Spinal cord (tissue), 9 donors: ENCODE measurements at regions not wholly inside any gene's neighbourhood (a gene's known extent, or its start where the extent isn't known, plus 50 kb on each side); places are given as distances from the start of the nearest gene placed in this dataset.
"Not testable (repeated sequence)": the region's sequence is repeated elsewhere in the genome, so short reads cannot be mapped to it uniquely, and the experiment has no call there.

Experiments used
- DNase-seq, 6 donors: peaks; one replicate each; pipeline versions ENCODE4 v3.0.0 to v3.0.0-alpha.2; 2013 to 2015; ENCODE audit warnings: low spot score in 6 of 6, low read depth in 4 of 6
- H3K27ac ChIP-seq: one replicate; pipeline ENCODE4 v1.5.1; 2013; ENCODE audit warnings: low read depth, low read length, control low read depth
- H3K27me3 ChIP-seq: one replicate; pipeline ENCODE4 v1.6.1; 2013; ENCODE audit warnings: low read length; ENCODE audit not compliant: control insufficient read depth, insufficient read depth
- H3K36me3 ChIP-seq: one replicate; pipeline ENCODE4 v1.6.1; 2013; ENCODE audit warnings: low read length; ENCODE audit not compliant: control insufficient read depth, insufficient read depth
- H3K4me1 ChIP-seq: one replicate; pipeline ENCODE4 v1.6.1; 2013; ENCODE audit warnings: low read length; ENCODE audit not compliant: control insufficient read depth, insufficient read depth
- H3K4me3 ChIP-seq: one replicate; pipeline ENCODE4 v1.5.1; 2013; ENCODE audit warnings: low read depth, low read length, control low read depth
- H3K9me3 ChIP-seq: one replicate; pipeline ENCODE4 v1.6.1; 2013; ENCODE audit warnings: low read length; ENCODE audit not compliant: control insufficient read depth, insufficient read depth
- WGBS: methylation state at CpG from one replicate; pipeline ENCODE4 v1.1.5; 2013; ENCODE audit warnings: missing lambda C conversion rate; ENCODE audit not compliant: insufficient coverage; 5-methylcytosine and 5-hydroxymethylcytosine counted together
- donor health status: healthy.

DNA sequence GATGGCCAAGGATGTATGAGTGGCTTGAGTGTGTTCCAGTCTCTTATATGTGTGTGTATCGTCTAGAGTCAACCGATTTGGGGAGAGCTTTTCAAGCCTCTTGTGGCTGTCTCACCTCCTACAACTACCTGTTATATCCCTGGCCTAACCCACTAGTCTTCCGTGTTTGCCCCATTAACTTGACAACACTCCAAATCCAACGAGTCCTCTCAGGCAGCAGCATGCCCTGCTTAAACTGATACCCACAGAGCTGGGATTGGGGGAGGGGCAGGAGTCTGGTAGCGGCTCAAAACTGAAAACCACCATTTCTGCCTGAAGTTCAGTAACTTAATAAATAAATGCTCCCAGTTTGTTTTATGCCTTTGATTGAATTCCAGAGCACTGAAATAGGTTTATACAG, 91.7 kb upstream of the NUTM2F start:
- DNase-seq, H3K27ac ChIP-seq: not testable (repeated sequence)
- no CpG with 5 or more reads among the region's 5 CpGs for WGBS

DNA sequence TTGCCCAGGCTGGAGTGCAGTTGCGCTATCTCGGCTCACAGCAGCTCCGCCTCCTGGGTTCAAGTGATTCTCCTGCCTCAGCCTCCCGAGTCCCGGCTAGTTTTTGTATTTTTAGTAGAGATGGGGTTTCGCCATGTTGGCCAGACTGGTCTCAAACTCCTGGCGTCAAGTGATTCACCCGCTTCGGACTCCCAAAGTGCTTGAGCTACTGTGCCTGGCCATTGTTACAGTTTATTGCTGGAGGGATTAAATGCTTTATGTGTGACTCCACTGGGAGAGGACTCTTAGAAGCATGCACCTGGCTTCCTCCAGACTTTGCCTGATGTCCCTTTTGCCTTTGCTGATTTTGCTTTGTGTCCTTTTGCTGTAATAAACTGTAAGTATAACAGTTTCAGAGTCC, 93.5 kb upstream of the NUTM2F start:
- WGBS = no CpG with 5 or more reads among the region's 9 CpGs
- H3K9me3 ChIP-seq, DNase-seq, H3K27ac ChIP-seq, H3K4me1 ChIP-seq, H3K4me3 ChIP-seq, H3K27me3 ChIP-seq, H3K36me3 ChIP-seq: not testable (repeated sequence)

More for the DNA sequence above, 91.7 kb upstream of the NUTM2F start:
- not testable (repeated sequence) for H3K27me3 ChIP-seq, H3K36me3 ChIP-seq, H3K9me3 ChIP-seq, H3K4me1 ChIP-seq, H3K4me3 ChIP-seq

DNA sequence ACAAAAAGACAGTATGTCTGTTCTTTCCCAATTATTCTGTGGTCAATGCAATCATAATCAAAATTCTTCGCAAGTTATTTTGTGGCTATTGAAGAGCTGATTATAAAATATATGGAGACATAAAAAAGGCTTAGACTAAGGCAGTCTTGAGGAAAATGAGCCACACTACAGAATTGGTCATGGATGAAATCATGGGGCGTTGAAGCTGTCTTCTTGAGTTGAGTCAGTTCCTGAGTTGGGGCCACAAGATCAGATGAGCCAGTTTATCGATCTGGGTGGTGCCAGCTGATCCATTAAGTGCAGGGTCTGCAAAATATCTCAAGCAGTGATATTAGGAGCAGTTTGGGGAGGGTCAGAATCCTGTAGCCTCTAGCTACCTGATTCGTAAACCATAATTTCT, 96.9 kb upstream of the NUTM2F start:
- H3K4me3 ChIP-seq, H3K4me1 ChIP-seq, DNase-seq, H3K36me3 ChIP-seq, H3K27ac ChIP-seq, H3K9me3 ChIP-seq, H3K27me3 ChIP-seq: not testable (repeated sequence)
- WGBS = no CpG with 5 or more reads among the region's 4 CpGs

DNA sequence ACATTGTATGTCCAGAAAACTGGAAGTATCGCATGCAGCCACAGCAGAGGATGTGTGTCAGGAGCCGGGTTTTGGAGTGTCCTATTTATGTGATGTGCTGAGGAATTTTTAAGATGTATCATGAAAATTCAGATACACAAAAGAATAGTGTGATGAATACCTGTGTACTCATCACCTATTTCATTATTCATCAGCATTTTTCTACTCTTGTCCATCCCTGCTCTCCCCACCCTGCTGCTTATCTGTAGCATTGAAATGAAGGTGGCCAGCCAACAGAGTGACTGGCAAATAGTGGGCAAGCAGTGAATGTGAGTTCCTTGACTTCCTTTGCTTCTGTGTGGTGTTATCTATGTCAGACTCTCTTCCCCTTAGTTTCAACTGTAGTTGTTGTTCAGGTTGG, 108.7 kb upstream of the NUTM2F start:
- not testable (repeated sequence) for H3K9me3 ChIP-seq, H3K4me3 ChIP-seq, H3K27me3 ChIP-seq, H3K27ac ChIP-seq, DNase-seq, H3K36me3 ChIP-seq, H3K4me1 ChIP-seq
- WGBS = no CpG with 5 or more reads among the region's 2 CpGs

DNA sequence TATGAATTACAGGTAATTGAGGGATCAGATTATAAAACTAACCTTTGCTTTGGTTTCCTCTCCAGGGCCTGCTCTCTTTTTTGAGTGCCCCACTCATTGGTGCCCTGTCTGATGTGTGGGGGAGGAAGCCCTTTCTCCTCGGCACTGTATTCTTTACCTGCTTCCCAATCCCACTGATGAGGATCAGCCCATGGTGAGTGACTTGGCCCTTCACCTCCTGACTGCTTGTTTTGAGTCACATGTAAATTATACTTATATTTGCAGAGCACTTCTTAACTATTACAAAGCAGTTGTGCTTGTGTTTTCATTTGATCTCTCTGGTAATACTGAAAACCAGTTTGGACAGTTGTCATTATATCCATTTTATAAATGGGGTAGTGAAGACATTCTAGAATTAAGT, 109.9 kb upstream of the NUTM2F start:
- no CpG with 5 or more reads among the region's 1 CpG for WGBS
- not testable (repeated sequence) for H3K27ac ChIP-seq, H3K27me3 ChIP-seq, H3K4me3 ChIP-seq, H3K9me3 ChIP-seq, H3K4me1 ChIP-seq, H3K36me3 ChIP-seq, DNase-seq

DNA sequence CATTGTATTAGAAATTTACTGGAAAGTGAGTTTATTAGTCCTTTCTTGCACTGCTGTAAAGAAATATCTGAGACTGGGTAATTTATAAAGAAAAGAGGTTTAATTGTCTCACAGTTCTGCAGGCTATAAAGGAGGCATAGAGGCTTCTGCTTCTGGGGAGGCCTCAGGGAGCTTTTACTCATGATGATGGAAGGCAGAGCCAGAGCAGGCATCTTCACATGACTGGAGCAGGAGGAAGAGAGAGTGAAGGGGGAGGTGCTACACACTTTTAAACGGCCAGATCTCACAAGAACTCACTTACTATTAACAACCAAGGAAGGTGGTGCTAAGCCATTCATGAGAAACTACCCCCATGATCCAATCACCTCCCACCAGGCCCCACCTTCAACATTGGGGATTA, 112.7 kb upstream of the NUTM2F start:
- H3K27ac ChIP-seq, H3K4me1 ChIP-seq, H3K36me3 ChIP-seq, H3K27me3 ChIP-seq, H3K9me3 ChIP-seq, H3K4me3 ChIP-seq, DNase-seq: not testable (repeated sequence)
- WGBS = no CpG with 5 or more reads among the region's 1 CpG

DNA sequence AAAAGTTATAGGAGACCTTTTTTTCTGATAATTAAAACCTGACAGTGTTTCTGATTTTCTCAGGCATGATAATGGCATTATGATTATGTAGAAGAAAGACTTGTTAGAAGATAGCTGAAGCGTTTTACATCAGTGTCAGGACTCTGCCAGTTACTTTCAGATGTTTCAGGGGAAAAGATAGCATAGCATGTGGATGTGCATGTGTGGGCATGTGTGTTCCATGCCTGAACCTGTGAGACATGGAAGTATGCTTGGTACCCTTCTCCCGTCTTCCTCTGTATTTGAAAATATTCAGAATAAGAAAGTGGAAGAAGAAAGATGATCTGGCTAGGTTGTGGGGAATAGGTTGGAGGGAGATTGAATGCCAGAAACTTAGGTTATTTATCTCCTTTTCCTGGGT, 113.1 kb upstream of the PCAT7 start:
- Histone ChIP-seq H3K27me3 (no peaks in the 10 kb centered on the region), H3K27ac (no peak overlapping the region), H3K9me3 (no peaks in the 10 kb centered on the region), H3K36me3 (no peaks in the 10 kb centered on the region), H3K4me1 (no peaks in the 10 kb centered on the region), H3K4me3 (no peak overlapping the region)
- whole genome bisulfite sequencing = 92% methylated on average over 1 of the region's 2 CpGs
- DNase-seq = no peak

DNA sequence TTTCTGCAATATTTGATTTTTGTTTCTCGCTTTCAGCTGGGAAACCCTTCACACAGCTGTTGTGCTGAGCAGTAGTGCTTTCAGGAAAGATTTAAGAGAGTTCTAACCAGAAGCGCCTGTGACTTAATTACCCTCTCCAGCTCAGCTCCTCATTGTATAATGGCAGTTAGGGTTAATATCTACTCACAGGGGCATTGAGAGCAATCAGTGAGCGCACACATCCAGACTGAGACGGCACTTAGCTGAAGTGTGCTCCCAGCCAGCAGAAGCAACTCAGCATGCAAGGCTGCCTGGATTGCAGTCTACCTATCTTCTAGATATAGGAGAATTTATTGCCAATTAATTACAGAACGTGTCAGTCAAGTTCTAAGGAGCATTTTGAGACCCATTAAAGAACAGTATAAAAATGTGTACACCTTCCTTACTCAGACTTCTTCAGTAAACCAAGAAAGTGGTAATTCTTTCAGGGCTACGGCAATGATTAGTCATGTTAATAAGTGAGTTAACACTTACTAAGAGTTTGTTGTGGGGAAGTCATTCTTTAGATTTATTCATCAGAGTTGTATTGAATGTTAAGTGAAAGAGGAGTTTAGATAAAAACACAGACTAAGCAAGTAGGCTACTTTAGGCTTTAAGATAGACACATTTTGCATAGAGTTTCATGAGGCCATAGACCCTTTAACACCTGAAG, 111.7 kb upstream of the PCAT7 start:
- H3K27ac ChIP-seq = no peak overlapping the region
- peaks cover 3% of the 10 kb centered on the region for H3K36me3 ChIP-seq
- H3K4me1 ChIP-seq = no peaks in the 10 kb centered on the region
- no peaks in the 10 kb centered on the region for H3K9me3 ChIP-seq
- peak in 3 of 6 donors; percentile 5 to 90 (median 6) for DNase-seq
- H3K4me3 ChIP-seq = no peak overlapping the region
- no CpG with 5 or more reads among the region's 6 CpGs for WGBS
- no peaks in the 10 kb centered on the region for H3K27me3 ChIP-seq

DNA sequence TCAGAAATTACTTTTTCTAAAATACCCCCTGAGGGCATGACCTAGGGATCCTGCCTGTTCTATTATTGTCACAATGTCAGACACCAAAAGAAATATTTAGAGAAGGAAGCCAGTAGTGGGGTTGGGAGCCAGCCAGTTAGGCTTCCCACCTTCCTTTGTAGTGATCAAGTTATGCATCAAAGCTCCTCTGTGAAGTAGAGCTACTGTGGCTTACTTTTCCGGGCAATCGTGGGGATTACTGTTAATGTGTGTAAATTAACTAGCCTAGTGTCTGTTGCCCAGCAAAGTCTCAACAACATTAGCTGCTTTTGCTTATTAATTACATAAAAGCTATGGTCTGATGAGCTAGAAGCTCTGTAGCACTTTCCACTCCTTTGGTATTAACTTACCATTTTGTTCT, 109.0 kb upstream of the PCAT7 start:
- no peaks in the 10 kb centered on the region for H3K4me1 ChIP-seq
- H3K27ac ChIP-seq = no peak overlapping the region
- WGBS = no CpG with 5 or more reads among the region's 2 CpGs
- DNase-seq = no peak
- no peak overlapping the region for H3K4me3 ChIP-seq
- no peaks in the 10 kb centered on the region for H3K9me3 ChIP-seq
- no peaks in the 10 kb centered on the region for H3K27me3 ChIP-seq
- peaks cover 3% of the 10 kb centered on the region for H3K36me3 ChIP-seq

DNA sequence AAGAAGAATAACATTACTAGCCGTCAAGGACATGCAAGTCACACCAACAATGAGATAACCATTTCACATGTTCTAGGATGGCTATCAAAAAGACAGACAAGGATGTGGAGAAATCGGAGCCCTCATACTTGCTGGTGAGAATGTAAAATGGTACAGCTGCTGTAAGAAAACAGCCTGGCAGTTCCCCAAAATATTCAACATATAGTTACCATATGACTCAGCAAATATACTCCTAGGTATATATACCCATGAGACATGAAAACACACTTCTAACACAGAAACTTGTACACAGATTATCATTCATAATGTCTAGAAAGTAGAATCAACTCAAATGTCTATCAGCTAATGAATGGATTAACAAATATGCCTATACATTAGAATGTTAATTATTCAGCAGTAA, 105.4 kb upstream of the PCAT7 start:
- peaks cover 9% of the 10 kb centered on the region for H3K36me3 ChIP-seq
- H3K4me1 ChIP-seq = no peaks in the 10 kb centered on the region
- WGBS = no CpG with 5 or more reads among the region's 2 CpGs
- H3K4me3 ChIP-seq = no peak overlapping the region
- H3K27ac ChIP-seq = no peak overlapping the region
- no peaks in the 10 kb centered on the region for H3K9me3 ChIP-seq
- no peak for DNase-seq
- no peaks in the 10 kb centered on the region for H3K27me3 ChIP-seq
